GM12874 (cell line): ENCODE measurements at regions not wholly inside any gene's neighbourhood (a gene's known extent, or its start where the extent isn't known, plus 50 kb on each side); places are given as distances from the start of the nearest gene placed in this dataset.

ENCODE experiments used
- TF ChIP-seq, protein P1 (sequence below): IDR thresholded peaks from 2 replicates; pipeline ENCODE4 v1.5.1; 2011; ENCODE audit warnings: low read depth, mild to moderate bottlenecking, control low read depth, low read length, moderate library complexity; ENCODE audit not compliant: insufficient read depth

DNA sequence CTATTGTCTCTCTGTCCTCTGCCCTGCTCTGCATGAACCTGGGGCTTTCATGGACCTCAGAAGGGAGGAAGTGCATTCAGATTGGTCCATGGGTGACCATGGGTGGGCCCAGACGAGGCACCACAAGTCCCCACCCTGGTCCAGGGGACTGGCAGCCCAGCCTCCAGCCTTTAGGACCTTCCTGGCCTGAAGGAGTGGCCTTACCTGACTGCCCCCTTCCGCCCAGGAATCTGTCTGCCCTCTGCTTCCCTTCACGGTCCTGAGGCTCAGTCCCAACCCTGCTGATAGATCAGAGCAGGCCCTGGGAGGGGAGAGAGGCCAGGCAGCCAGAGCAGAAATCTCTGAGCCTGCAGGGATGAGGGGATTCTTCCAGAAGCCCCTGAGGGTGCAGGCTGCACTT lies 455.4 kb downstream of the PCDH18 start:
- TF ChIP-seq, protein P1, sequence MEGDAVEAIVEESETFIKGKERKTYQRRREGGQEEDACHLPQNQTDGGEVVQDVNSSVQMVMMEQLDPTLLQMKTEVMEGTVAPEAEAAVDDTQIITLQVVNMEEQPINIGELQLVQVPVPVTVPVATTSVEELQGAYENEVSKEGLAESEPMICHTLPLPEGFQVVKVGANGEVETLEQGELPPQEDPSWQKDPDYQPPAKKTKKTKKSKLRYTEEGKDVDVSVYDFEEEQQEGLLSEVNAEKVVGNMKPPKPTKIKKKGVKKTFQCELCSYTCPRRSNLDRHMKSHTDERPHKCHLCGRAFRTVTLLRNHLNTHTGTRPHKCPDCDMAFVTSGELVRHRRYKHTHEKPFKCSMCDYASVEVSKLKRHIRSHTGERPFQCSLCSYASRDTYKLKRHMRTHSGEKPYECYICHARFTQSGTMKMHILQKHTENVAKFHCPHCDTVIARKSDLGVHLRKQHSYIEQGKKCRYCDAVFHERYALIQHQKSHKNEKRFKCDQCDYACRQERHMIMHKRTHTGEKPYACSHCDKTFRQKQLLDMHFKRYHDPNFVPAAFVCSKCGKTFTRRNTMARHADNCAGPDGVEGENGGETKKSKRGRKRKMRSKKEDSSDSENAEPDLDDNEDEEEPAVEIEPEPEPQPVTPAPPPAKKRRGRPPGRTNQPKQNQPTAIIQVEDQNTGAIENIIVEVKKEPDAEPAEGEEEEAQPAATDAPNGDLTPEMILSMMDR = no peak

DNA sequence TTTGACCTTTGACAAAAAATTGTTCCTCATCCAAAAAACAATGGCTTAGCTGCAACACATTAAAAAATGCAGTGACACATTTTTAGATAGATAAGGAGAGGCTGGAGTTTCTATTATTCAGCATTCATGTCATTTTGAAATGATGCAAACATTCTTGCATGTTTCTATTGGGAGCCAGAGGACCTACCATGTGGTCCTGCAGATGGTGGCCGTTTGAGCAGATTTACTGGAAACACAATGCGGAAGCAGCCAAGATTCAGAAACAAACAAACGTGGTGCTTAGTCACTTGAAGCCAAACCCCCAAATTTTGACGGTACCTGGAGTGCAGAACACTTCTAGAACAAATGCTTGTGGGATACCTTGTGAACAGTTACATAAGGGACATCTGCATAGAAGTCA lies 456.7 kb downstream of the PCDH18 start:
- TF ChIP-seq, protein P1 = no peak

DNA sequence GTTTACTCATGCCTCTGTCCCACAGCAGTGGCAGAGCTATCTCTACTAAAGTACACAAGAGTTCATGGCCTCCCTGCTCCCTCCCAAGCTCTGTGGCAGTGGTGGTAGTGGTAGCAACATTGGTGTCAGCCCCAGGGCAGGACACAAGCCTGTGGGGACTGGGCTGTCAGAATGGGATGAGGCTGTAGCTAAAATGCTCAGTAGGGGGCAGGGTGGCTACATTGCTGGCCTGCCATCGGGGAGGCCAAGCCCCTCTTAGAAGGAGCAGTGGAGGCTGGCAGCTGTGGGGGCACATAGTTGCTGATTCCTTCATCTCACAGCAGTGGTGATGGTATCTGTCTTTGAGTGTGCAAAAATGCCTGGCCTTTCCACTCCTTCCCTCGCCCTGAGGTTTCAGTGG lies 461.7 kb downstream of the PCDH18 start:
- TF ChIP-seq, protein P1 = 0 out of 2 replicates have a peak, but pooled peaks have one; percentile 7

DNA sequence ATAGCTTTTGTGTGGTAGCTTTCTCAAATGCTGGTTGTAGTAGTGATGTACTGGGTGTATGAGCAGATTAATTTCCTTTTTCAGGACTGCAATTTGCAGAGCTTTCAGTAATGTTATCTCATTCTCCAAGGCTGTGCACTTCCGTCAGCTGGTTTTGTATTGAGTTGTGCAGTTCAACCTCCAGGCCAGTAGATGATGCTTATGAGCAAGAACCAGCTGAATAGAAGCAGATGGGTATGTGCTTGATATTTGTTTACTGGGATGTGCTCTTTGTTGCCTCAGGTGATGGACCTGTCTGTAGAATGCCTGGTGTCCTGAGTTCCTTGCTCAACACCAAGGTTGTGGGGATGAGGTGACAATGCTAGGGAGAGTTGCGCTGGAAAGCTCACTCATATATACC lies 462.8 kb downstream of the PCDH18 start:
- TF ChIP-seq, protein P1 = peak; percentile 58

DNA sequence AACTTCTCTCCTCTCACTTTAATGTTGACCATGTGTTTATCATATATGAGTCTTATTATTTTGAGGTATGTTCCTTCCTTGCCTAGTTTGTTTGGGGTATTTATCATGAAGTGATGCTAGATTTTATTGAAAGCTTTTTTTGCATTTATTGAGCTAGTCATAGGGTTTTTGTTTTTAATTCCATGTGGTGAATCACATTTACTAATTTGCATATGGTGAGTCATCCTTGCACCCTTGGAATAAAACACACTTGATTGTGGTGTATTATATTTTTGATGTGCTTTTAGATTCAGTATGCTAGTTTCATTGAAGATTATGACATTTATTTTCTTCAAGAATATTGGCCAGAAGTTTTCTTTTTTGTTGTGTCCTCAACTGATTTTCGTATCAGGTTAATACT lies 464.6 kb downstream of the PCDH18 start:
- TF ChIP-seq, protein P1 = no peak

DNA sequence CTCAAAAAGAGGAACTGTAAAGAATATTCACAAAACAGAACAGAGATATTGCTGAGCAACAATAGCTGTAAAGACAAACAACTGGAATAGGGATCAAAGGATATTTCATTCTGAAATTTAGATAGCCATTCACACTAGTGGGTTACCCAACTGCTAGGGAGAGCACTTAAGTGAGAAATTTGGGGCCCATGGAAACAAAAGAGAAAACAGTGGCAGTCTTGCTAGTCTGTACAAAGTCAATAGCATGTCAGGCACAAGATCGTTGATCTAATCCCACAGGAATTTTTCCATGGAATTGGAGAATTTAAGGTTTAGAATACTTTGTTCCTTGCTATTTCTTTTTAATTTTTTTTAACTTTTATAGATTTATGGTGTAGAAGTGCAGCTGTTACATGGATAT lies 467.0 kb downstream of the PCDH18 start:
- TF ChIP-seq, protein P1 = no peak

DNA sequence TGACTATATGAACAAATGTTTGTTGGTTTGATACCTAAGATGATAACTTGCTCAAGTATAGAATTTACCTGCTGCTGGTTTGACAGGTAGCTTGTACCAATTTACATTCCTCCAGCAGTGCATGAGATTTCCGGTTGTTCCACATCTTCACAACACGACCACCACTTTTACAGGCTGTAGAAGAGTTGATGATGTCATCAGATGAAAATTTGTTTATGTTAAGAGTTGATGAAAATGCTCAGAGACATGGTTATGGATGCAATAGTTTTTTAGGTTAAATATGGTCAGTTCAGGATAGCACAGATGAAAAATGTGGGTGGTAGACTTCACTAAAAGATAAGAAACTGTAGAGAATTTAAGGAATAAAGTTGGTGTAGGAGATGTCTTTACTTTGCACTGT lies 468.3 kb downstream of the PCDH18 start:
- TF ChIP-seq, protein P1 = no peak

DNA sequence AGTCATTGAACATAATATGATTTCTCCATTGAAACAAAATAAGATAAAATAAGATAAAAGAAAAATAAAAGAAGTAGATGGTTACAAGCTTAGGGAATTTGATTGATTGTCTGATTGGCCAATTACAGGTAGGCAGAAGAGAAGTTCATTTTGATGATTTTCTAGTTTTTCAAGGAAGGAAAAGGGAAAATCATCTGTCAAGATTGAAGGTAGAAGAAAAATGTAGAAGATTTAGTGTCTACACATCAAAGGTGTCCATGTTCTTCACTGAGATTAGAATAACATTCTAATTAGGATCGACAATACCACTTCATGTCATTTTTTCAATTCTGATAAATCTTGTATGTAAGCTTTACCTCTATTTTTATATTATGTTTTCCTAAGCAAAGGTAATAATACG lies 489.1 kb downstream of the PCDH18 start:
- TF ChIP-seq, protein P1 = no peak
